Endothelial cell (in vitro differentiated cells): ENCODE measurements at regions not wholly inside any gene's neighbourhood (a gene's known extent, or its start where the extent isn't known, plus 50 kb on each side); places are given as distances from the start of the nearest gene placed in this dataset.

Experiments used
- DNase-seq: peaks from one replicate; pipeline ENCODE4 v3.0.0; 2021; ENCODE audit warnings: low spot score
- H3K27ac Mint-ChIP-seq: one replicate; pipeline ENCODE4 v1.8.0; 2021; ENCODE audit warnings: mixed read lengths, inconsistent platforms; ENCODE audit not compliant: unreplicated experiment
- H3K27me3 Mint-ChIP-seq: one replicate; pipeline ENCODE4 v1.8.0; 2021; ENCODE audit warnings: mild to moderate bottlenecking, moderate library complexity, mixed read lengths, inconsistent platforms; ENCODE audit not compliant: unreplicated experiment
- H3K36me3 Mint-ChIP-seq: one replicate; pipeline ENCODE4 v1.8.0; 2021; ENCODE audit warnings: mild to moderate bottlenecking, low read depth, mixed read lengths, inconsistent platforms; ENCODE audit not compliant: unreplicated experiment
- H3K4me1 Mint-ChIP-seq: one replicate; pipeline ENCODE4 v1.8.0; 2021; ENCODE audit warnings: mild to moderate bottlenecking, mixed read lengths, inconsistent platforms; ENCODE audit not compliant: unreplicated experiment
- H3K4me3 Mint-ChIP-seq: one replicate; pipeline ENCODE4 v1.8.0; 2021; ENCODE audit warnings: mild to moderate bottlenecking, mixed read lengths, inconsistent platforms; ENCODE audit not compliant: unreplicated experiment
- H3K9me3 Mint-ChIP-seq: one replicate; pipeline ENCODE4 v1.8.0; 2021; ENCODE audit warnings: mixed read lengths, inconsistent platforms; ENCODE audit not compliant: unreplicated experiment
- TF ChIP-seq, protein P1 (sequence below): fragments of 200-600 bp; sonication (generic); IDR thresholded peaks from one replicate; pipeline ENCODE4 v1.5.0; 2021; ENCODE audit warnings: antibody characterized with exemption; ENCODE audit not compliant: unreplicated experiment

DNA sequence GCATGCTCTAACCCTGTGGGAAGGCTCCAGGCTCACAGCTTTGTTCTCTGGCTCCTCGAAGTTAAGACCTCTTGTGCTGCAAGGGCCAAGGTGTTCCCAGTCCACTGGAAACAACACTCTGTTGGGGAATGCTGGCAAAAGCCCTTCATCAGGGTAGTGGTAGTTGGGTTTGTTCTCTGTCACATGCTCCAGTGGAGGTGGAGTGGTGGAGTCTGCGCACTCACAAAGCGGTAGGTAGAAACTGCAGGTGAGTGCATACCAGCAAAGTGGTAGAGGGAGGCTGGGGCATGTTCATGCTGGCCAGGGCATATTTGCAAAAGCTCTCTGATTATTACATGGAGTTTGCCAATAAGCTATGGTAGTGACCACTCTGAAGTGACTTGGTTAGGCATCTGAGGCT lies 410.5 kb downstream of the CDH19 start:
- no peaks in the 10 kb centered on the region for H3K36me3 Mint-ChIP-seq
- H3K4me3 Mint-ChIP-seq: no peak overlapping the region
- no peaks in the 10 kb centered on the region for H3K27me3 Mint-ChIP-seq
- TF ChIP-seq, protein P1, sequence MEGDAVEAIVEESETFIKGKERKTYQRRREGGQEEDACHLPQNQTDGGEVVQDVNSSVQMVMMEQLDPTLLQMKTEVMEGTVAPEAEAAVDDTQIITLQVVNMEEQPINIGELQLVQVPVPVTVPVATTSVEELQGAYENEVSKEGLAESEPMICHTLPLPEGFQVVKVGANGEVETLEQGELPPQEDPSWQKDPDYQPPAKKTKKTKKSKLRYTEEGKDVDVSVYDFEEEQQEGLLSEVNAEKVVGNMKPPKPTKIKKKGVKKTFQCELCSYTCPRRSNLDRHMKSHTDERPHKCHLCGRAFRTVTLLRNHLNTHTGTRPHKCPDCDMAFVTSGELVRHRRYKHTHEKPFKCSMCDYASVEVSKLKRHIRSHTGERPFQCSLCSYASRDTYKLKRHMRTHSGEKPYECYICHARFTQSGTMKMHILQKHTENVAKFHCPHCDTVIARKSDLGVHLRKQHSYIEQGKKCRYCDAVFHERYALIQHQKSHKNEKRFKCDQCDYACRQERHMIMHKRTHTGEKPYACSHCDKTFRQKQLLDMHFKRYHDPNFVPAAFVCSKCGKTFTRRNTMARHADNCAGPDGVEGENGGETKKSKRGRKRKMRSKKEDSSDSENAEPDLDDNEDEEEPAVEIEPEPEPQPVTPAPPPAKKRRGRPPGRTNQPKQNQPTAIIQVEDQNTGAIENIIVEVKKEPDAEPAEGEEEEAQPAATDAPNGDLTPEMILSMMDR: no peak
- no peak overlapping the region for H3K27ac Mint-ChIP-seq
- no peak for DNase-seq
- H3K4me1 Mint-ChIP-seq: no peaks in the 10 kb centered on the region
- H3K9me3 Mint-ChIP-seq: no peaks in the 10 kb centered on the region

DNA sequence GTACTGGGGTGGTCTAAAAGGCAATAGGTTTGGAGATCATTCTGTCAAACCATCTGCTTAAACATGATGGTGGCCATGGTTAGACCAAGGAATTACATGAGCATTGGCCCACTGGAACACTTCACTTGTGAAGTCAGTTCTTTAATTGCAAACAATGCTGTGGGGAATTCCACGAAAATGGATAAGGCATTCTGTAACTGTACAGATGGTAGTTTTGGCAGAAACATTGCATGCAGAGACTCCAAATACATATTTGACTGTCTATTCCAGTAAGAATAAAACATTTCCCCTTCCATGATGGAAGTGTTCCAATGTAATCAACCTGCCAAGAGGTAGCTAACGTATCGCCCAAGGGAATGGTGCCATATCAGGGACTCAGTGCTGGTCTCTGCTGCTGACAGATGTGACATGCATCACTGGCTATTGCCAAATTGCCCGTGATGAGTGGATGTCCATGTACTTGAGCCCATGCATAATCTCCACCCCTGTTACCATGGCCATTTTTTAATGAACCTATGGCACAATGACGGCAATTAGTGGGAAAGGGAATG lies 417.9 kb downstream of the CDH7 start:
- Mint-ChIP-seq H3K27ac (no peak overlapping the region), H3K4me3 (no peak overlapping the region), H3K27me3 (peaks cover 2% of the 10 kb centered on the region), H3K9me3 (no peaks in the 10 kb centered on the region), H3K4me1 (no peaks in the 10 kb centered on the region), H3K36me3 (no peaks in the 10 kb centered on the region)
- TF ChIP-seq, protein P1: no peak
- no peak for DNase-seq

DNA sequence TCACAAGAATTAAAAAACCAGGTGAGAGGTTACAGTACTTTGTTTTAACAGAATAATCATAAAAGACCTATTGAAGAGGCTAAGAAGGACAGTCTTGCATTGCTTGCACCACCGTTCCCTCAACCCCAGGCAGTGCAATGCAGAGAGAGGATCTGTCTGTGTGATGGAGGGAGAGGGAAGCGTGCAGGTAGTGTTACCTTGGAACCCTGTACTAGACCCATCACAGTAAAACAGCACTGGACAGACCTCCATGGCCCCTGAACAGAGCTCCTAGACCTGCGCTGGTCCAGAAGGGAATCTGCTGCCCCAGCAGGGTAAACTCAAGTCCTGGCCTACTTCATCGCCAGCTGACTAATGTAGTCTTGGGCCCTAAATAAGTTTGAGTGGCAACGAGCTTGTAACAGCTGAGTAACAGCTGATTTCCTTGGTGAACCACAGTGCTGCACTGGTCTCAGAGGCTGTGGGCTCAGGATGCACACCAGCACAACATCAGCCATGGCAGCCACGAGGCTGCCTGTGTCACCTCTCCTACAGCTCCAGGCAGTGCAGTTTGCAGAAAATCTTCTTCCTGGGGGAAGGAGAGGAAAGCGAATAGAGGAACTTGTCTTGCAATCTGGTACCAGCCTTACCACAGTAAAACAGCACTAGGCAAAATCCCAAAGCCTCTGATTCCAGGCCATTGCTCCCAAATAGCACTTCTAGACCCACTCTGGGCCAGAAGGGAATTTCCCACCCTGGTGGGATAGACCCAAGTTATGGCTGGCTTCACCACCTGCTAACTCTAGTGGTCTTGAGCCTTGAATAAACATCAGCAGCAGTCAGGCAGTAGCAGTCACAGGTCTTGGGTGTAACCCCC lies 417.2 kb downstream of the CDH7 start:
- no peaks in the 10 kb centered on the region for H3K9me3 Mint-ChIP-seq
- H3K27me3 Mint-ChIP-seq: peaks cover 2% of the 10 kb centered on the region
- no peaks in the 10 kb centered on the region for H3K4me1 Mint-ChIP-seq
- H3K36me3 Mint-ChIP-seq: no peaks in the 10 kb centered on the region
- DNase-seq: no peak
- H3K4me3 Mint-ChIP-seq: no peak overlapping the region
- TF ChIP-seq, protein P1: no peak
- no peak overlapping the region for H3K27ac Mint-ChIP-seq

DNA sequence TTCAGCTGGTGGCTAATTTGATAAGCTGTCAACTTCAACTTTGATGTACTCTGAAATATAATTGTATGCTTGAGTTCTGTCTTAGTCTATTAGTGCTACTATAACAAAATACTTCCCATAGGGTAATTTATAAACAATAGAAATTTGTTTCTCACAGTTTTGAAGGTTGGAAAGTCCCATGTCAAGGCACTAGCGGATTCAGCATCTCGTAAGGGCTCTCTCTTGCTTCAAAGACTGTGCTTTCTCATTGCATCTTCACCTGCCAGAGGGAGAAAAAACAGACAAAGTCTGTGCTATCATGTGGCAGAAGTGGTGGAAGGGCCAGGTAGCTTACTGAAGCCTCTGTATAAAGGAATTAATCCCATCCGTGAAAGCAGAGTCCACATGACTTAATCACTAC lies 409.2 kb downstream of the CDH7 start:
- H3K27ac Mint-ChIP-seq: no peak overlapping the region

More for the DNA sequence above, 409.2 kb downstream of the CDH7 start:
- H3K4me1 Mint-ChIP-seq: no peaks in the 10 kb centered on the region
- TF ChIP-seq, protein P1: no peak
- no peak for DNase-seq
- H3K9me3 Mint-ChIP-seq: no peaks in the 10 kb centered on the region
- no peak overlapping the region for H3K4me3 Mint-ChIP-seq
- no peaks in the 10 kb centered on the region for H3K36me3 Mint-ChIP-seq
- H3K27me3 Mint-ChIP-seq: no peaks in the 10 kb centered on the region
